ENCODE measurements at regions not wholly inside any gene's neighbourhood (a gene's known extent, or its start where the extent isn't known, plus 50 kb on each side); places are given as distances from the start of the nearest gene placed in this dataset.

DNA sequence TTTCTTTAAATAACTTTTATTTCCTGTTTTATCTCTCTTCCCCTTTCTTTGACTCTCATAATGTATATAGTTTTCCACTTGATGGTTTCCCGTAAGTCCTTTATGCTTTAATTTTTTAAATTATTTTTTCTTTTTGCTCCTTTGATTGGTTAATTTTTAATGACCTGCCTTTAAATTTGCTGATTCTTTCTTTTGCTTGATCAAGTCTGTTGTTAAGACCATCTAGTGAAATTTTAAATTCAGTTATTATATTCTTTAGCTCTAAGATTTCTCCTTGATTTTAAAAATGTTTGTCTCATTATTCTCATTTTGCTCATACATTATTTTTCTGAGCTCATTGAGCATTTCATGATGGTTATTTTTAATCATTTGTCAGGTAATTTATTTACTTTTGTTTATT lies 718.6 kb downstream of the METTL15 start:
- no peak overlapping the region for H3K27ac Mint-ChIP-seq (ENCODE audit: unreplicated experiment)
- DNase-seq (ENCODE audit: low read depth) (no peak), FAIRE-seq (no peak)
- Histone ChIP-seq H3K36me3 (ENCODE audit: insufficient read depth, low read length) (no peaks in the 10 kb centered on the region), H3K4me1 (ENCODE audit: insufficient read depth, low read length) (no peaks in the 10 kb centered on the region), H3K27ac (ENCODE audit: low read depth, low read length) (no peak overlapping the region), H2AFZ (ENCODE audit: low read depth, low read length) (no peak overlapping the region), H3K79me2 (ENCODE audit: insufficient read depth, low read length) (no peaks in the 10 kb centered on the region), H3K4me3 (ENCODE audit: insufficient read depth, low read depth, low read length) (no peak overlapping the region), H3K27me3 (ENCODE audit: insufficient read depth, low read length) (no peaks in the 10 kb centered on the region), H3K4me2 (ENCODE audit: low read length) (no peak overlapping the region), H3K9me3 (ENCODE audit: insufficient read depth, low read depth, low read length) (no peaks in the 10 kb centered on the region), H4K20me1 (ENCODE audit: insufficient read depth, low read length) (no peaks in the 10 kb centered on the region), H3K9ac (ENCODE audit: low read length) (no peak overlapping the region)
- TF ChIP-seq, protein P1, sequence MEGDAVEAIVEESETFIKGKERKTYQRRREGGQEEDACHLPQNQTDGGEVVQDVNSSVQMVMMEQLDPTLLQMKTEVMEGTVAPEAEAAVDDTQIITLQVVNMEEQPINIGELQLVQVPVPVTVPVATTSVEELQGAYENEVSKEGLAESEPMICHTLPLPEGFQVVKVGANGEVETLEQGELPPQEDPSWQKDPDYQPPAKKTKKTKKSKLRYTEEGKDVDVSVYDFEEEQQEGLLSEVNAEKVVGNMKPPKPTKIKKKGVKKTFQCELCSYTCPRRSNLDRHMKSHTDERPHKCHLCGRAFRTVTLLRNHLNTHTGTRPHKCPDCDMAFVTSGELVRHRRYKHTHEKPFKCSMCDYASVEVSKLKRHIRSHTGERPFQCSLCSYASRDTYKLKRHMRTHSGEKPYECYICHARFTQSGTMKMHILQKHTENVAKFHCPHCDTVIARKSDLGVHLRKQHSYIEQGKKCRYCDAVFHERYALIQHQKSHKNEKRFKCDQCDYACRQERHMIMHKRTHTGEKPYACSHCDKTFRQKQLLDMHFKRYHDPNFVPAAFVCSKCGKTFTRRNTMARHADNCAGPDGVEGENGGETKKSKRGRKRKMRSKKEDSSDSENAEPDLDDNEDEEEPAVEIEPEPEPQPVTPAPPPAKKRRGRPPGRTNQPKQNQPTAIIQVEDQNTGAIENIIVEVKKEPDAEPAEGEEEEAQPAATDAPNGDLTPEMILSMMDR (IDR thresholded peaks at IDR 0.05; ENCODE audit: insufficient read depth, low read depth, low read length): no peak
- no peak for TF ChIP-seq EZH2 (IDR thresholded peaks at IDR 0.05; ENCODE audit: insufficient read depth, low read length)
- peaks cover 6% of the 10 kb centered on the region for H3K4me1 Mint-ChIP-seq (ENCODE audit: low read depth, unreplicated experiment)
- H3K36me3 Mint-ChIP-seq (ENCODE audit: low read depth, unreplicated experiment): no peaks in the 10 kb centered on the region
- H3K27me3 Mint-ChIP-seq (ENCODE audit: low read depth, unreplicated experiment): no peaks in the 10 kb centered on the region
- H3K9me3 Mint-ChIP-seq (ENCODE audit: unreplicated experiment): no peaks in the 10 kb centered on the region
- H3K4me3 Mint-ChIP-seq (ENCODE audit: unreplicated experiment): no peak overlapping the region

GRCh38 chr11:28822576-28822975 lies 714.4 kb downstream of the METTL15 start:
- Mint-ChIP-seq H3K27ac (ENCODE audit: unreplicated experiment) (no peak overlapping the region), H3K4me3 (ENCODE audit: unreplicated experiment) (no peak overlapping the region), H3K27me3 (ENCODE audit: low read depth, unreplicated experiment) (no peaks in the 10 kb centered on the region), H3K4me1 (ENCODE audit: low read depth, unreplicated experiment) (peaks cover 1% of the 10 kb centered on the region), H3K36me3 (ENCODE audit: low read depth, unreplicated experiment) (no peaks in the 10 kb centered on the region), H3K9me3 (ENCODE audit: unreplicated experiment) (peaks cover 4% of the 10 kb centered on the region)
- H3K9ac ChIP-seq (ENCODE audit: low read length): no peak overlapping the region
- no peak for TF ChIP-seq EZH2 (IDR thresholded peaks at IDR 0.05; ENCODE audit: insufficient read depth, low read length)
- TF ChIP-seq, protein P1 (IDR thresholded peaks at IDR 0.05; ENCODE audit: insufficient read depth, low read depth, low read length): no peak
- H3K4me1 ChIP-seq (ENCODE audit: insufficient read depth, low read length): no peaks in the 10 kb centered on the region
- H3K27ac ChIP-seq (ENCODE audit: low read depth, low read length): no peak overlapping the region
- H2AFZ ChIP-seq (ENCODE audit: low read depth, low read length): no peak overlapping the region
- H3K9me3 ChIP-seq (ENCODE audit: insufficient read depth, low read depth, low read length): no peaks in the 10 kb centered on the region
- DNase-seq (ENCODE audit: low read depth) (peak; percentile 32), FAIRE-seq (peak; percentile 34)
- no peaks in the 10 kb centered on the region for H3K79me2 ChIP-seq (ENCODE audit: insufficient read depth, low read length)
- H3K4me2 ChIP-seq (ENCODE audit: low read length): no peak overlapping the region
- no peaks in the 10 kb centered on the region for H3K36me3 ChIP-seq (ENCODE audit: insufficient read depth, low read length)
- no peaks in the 10 kb centered on the region for H4K20me1 ChIP-seq (ENCODE audit: insufficient read depth, low read length)
- no peaks in the 10 kb centered on the region for H3K27me3 ChIP-seq (ENCODE audit: insufficient read depth, low read length)
- no peak overlapping the region for H3K4me3 ChIP-seq (ENCODE audit: insufficient read depth, low read depth, low read length)

DNA sequence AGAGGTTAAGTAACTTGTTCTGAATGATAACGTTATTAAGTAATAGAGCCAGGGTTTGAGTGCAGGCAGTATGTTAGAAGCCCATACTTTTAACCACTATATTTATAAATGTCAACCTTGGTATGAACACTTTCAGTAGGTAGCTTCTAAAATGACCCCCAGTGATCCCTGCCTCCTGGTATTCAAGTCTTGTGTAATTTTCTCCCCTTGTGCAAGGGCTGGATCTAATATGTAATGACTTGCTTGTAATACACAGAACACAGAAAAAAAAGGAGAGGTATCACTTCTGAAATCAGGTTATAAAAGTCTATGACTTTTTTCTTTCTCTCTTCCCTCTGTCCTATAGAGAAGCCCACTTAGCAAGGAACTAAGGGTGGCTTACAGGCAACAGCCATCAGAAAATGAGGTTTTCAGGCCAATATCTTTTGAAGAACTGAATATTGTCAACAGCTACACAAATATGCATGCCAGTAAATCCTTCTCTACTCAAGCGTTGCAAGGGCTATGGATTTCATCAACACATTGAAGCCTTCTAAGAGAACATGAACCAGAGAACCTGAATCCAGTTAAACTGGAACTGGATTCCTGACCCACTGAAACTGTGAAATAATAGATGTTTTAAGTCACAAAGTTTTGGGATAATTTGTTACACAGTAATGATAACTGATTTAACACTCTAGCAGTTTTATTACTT lies 712.3 kb downstream of the METTL15 start:
- Histone ChIP-seq H3K9me3 (ENCODE audit: insufficient read depth, low read depth, low read length) (no peaks in the 10 kb centered on the region), H3K9ac (ENCODE audit: low read length) (no peak overlapping the region), H3K79me2 (ENCODE audit: insufficient read depth, low read length) (no peaks in the 10 kb centered on the region), H3K4me1 (ENCODE audit: insufficient read depth, low read length) (no peaks in the 10 kb centered on the region), H3K4me3 (ENCODE audit: insufficient read depth, low read depth, low read length) (no peak overlapping the region), H2AFZ (ENCODE audit: low read depth, low read length) (no peak overlapping the region), H3K36me3 (ENCODE audit: insufficient read depth, low read length) (no peaks in the 10 kb centered on the region), H3K4me2 (ENCODE audit: low read length) (no peak overlapping the region), H3K27ac (ENCODE audit: low read depth, low read length) (no peak overlapping the region), H4K20me1 (ENCODE audit: insufficient read depth, low read length) (no peaks in the 10 kb centered on the region), H3K27me3 (ENCODE audit: insufficient read depth, low read length) (no peaks in the 10 kb centered on the region)
- Mint-ChIP-seq H3K27ac (ENCODE audit: unreplicated experiment) (no peak overlapping the region), H3K27me3 (ENCODE audit: low read depth, unreplicated experiment) (no peaks in the 10 kb centered on the region), H3K4me1 (ENCODE audit: low read depth, unreplicated experiment) (peaks cover 1% of the 10 kb centered on the region), H3K9me3 (ENCODE audit: unreplicated experiment) (peaks cover 4% of the 10 kb centered on the region), H3K4me3 (ENCODE audit: unreplicated experiment) (no peak overlapping the region), H3K36me3 (ENCODE audit: low read depth, unreplicated experiment) (no peaks in the 10 kb centered on the region)
- TF ChIP-seq EZH2 (IDR thresholded peaks at IDR 0.05; ENCODE audit: insufficient read depth, low read length): no peak
- TF ChIP-seq, protein P1 (IDR thresholded peaks at IDR 0.05; ENCODE audit: insufficient read depth, low read depth, low read length): no peak
- no peak for FAIRE-seq
- peak; percentile 56 for DNase-seq (ENCODE audit: low read depth)
